ENCODE measurements at regions not wholly inside any gene's neighbourhood (a gene's known extent, or its start where the extent isn't known, plus 50 kb on each side); places are given as distances from the start of the nearest gene placed in this dataset.
"Not testable (repeated sequence)": the region's sequence is repeated elsewhere in the genome, so short reads cannot be mapped to it uniquely, and the experiment has no call there.

DNA sequence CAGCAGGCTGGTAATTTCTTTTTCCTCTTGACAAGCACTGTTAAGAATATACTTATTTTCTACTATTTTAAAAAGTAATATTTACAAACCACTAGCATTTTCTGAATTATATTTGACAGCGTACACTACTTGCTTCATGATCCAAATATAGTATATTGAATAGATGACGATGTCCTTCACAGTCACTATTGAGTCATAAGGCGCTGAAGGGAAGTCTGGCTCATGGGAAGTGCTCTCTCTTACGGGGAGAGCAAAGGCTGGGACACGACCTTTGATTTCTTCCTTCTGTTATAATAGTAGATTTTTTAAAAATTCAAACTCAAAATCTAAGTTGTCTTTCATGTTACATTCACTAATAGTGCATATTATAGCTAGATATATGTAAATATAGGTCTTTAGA lies 357.1 kb downstream of the SOCS6 start:
- DNase-seq, result no peak

DNA sequence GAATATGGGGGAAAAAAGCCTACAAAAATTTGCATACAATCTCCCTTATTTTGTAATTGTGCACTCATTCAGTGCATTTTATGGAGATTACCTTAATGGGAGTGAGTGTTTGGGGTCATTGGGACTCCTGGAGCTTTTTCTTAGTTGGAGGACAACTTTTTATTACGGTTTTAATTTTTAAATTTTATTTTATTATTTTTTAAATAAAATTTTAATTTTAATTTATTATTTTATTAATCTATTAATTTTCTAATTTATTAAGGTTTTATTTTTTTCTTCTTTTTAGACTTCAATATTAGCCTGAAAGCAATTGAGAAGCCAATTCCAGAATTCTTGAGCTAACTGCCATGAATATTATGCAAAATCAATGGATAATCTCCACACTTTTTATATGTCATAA lies 355.0 kb downstream of the SOCS6 start:
- DNase-seq, result no peak

DNA sequence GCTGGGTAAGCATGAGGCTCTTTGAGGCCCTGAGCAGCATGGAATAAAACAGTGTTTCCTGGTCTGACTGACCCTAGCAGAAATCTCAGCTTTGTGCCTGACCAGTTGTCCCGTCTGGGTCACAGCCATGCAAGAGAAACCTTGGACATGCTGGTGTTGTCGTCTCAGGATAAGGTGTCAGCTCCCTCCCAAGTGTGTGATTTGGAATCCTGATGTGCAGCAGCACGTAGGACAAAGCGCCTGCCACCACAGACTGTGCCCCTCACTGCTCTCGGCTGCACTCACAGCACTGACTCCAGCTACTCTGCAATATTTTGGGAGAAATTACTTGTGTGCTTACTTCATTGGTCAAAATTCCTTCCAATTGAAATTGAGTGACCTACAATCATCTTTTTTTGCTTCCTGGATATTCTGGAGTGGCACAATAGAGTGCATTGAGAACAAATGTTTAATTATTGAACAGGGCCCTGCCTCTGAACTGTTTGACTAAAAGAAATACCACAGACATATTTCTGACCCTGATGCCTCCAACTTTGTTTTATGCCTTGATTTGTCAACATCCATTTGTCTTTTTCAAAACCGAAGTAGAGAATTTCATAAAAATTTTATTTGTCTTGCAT lies 352.4 kb downstream of the SOCS6 start:
- DNase-seq, result no peak

DNA sequence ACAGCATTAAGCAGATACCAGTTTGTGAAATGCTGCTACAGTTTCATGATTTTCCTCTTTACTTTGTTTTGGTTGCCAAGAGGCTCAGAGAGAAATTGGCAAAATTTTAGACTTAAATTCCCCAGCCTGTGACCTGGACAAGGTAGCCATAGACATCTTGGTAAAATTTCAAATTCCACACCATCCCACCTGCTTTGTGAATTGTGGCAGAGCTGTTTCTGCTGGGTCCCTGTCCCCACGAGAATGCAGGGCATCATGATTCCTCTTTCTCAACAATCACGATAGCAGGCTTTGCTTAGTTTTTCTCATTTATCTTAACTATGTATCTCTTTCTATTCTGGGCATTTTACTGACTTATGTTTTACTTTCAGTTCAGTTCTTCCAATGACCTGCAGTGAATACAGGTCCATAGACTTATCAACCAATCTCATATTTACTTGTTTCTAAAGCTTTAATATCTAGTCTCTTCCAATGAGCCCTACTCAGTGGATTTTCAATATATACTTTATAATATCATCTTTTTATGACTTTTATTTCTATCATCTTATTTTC lies 351.6 kb downstream of the SOCS6 start:
- DNase-seq, result no peak

DNA sequence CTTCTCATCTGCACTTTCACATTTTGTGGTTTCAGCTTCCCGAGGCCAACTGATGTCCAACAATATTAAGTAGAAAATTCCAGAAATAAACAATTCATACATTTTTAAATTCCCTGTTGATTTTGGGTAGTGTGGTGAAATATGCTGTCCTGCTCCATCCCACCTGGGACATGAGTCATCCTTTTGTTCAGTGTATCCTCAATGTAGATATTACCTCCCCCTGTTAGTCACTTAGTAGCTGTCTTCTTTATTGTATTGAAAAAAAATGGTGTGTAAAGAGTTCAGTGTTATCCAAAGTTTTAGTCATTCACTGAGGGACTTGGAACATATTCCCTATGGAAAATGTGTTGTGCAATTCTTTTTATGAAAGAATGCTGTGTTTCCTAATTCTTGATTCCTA lies 348.1 kb downstream of the SOCS6 start:
- DNase-seq, result no peak

DNA sequence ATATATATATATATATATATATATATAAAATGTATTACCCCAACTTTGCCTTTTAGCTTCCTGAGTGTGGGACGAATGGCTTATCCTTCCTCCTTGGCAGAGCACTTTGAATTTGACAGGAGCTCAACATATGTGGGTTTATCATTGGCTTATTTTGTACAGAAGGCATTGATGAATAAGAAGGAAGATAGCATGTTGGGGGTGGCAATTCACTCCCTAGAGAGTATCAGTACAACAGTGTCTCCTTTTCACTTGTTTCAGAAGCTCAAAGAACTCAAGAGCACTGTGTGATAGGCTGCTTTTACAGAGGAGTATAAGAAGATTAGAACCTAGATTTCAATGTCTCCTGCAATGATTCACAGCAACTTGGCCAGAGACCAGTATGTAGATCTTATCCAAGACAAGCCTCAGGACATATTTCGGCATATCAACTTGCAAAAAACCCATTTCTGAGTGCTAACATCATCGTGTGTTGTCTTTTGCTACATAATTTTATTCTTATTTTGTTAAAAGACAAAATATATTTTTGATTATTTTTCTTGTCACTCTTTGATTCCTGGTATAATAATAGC lies 345.8 kb downstream of the SOCS6 start:
- DNase-seq, result no peak

DNA sequence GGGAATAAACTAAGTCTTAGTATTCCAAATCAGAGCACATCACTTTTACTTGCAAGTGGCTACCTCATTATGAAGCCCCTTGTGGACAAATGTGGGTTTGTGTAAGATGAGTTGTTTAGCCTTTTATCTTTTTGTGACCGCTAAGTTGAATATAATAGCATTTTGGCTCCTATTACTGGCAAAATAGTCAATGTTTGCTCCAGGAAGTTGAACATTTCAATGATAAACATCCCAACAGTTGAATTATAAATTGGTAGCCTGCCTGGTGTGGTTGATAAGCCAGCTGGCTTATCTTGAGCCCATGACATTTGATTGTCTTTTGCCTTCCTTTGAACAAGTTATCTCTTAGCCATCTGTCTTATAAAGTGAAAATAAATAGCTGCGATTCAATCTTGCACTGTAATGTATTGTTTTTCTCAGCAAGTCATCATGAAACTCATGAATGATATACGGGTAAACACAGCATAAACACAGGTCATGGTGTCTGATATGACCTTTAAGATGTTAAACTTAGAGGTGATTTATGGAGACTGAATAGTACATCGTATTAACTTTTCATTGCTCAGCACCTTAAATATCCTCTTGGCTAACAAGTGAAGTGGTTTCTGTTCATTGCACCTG lies 338.4 kb downstream of the SOCS6 start:
- DNase-seq, result no peak

DNA sequence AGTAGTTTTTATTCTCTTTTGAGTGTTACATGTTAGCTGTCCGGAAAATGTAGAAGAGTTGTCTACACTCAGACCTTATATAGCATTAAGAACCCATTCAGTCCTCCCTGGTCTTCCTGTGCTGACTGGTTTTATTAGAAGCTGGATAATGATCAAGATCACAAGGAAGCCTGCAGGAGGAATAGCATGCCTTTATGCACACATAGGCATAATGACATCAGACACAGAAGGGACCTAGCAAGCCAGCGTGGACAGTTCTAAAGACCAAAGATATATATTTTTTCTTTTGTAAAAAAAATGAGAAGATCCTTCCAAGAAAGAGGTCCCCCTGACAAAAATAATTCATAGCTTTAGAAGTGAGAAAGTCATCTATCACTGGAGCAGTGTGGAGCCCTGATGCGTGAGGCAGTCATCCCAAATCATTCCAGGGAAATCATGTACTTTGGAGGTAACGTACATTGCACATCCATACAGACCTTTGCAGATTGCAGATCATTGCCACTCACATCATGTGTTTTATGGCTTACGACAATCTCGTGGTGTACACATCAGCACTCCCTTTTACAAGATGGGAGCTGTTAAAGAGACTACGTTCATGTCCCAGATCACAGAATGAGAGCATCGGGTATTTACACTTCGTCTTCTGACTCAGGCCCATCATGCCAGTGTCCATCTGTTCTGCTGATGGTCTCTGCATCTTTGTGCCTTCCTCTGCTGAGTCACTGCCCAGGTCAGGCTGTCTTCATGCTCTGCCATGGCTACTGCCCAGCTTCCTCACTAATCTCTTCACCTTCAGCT lies 334.0 kb downstream of the SOCS6 start:
- DNase-seq, result no peak

DNA sequence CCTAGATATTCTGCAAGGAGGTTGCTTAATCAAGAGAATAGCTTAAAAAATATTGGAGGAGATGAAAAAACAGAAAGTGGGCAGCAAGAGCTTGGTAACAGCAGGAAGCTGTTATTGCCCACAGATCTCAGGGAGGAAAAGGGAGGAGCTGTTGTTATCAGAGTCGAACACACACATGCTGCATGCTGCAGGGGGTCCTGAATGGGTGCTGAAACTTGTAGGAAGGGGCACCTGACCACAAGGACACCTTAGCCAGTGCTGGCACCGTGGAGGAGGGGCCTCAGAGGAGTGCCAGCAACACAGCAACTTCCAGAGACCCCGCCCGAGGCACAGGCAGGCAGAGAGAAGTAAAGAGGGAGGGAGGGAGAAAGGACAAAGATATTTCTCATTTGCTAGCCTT lies 332.9 kb downstream of the SOCS6 start:
- no peak for DNase-seq

DNA sequence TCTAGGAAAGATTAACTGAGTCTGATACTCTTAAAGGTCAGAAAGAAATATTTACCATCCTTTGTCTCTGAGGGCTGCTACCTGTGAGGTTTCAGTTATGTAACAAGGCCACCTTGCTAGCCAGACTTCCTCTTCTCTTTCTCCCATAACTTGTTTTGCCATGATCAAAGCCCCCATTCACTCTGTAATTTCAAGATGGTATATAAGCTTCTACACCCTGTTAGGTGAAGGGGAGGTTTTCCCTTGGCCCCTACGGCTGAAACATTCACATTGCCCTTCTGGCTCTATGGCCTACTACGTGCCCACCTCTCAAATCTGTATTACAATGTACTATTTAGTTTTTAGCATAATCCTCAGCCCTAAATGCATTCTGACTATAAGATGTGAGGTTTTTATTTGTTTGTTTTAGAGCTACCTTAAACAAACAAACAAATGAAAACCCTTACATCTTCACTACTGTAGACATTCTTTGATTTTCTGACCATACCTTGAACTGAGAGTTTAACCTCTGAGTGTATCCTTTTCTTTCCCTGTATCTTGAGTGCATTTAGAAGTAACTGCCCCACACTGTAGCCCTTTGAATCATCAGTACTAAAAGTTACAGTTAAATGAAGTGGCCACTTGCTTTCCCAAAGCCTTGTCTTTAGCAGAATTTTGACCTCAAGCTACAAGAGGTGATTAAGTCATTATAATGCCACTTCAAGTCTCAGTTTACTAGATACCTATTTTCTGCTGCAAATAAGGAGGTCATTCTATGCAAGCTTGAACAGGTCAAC lies 332.2 kb downstream of the SOCS6 start:
- DNase-seq, result no peak

DNA sequence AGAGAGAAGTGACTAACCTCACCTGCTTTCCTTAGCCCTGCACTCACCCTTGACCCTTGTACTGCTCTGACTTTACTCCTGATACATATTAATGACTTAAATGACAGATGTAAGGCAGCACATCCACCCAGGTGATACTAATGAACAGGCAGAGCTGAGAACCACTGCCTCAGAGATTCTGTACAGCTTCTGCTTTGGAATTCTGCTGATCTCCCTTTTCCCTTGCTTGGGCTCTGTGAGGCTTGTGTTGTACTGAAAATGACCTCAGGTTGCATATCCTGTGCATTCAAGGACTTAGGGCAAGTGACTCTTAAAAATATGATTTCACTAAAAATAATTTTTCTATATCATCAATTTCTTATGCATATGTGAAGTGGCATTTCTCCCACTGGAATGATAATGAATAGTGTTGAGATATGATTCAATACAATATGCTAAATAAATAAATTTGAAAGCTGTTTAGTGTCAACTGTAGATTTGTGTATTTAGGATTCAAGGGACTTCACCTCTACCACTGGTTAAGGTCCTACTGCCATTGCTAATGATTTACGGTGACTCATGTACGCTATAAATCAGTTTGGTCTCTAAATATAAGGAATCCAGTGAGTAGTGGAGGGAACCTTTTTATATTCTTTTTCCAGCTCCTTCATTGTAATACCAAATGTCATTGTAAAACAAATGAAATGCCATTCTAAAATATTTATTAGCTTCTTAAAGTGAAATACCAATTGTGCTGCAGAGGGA lies 328.3 kb downstream of the SOCS6 start:
- DNase-seq, result no peak

DNA sequence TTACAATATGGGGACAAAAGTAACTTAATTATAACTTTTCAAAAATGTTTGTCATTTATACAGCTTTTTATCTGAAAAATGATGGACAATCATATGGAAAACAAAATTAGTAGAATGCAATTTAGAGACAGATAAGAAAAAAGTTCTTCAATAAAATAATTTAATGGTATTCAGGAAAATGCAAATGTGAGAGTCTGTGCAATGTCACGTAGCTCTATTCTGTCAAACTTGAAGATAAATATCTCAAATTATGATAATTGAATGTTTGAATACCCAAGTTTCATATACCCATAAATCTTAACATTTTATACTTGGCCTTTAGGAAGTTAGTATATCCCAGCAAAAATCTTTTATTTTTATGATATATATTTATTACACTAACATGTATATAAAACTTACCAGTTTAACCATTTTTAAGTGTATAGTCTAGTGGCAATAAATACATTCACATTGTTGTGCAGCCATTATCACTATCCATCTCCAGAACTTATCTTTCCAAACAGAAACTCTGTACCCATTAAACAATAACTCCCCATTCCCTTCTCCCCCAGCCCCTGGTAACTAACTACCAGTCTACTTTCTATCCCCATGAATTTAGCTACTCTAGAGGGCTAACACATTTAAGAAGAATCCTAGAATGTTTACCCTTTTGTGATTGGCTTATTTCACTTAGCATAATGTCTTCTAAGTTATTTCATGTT lies 311.5 kb downstream of the SOCS6 start:
- no peak for DNase-seq

DNA sequence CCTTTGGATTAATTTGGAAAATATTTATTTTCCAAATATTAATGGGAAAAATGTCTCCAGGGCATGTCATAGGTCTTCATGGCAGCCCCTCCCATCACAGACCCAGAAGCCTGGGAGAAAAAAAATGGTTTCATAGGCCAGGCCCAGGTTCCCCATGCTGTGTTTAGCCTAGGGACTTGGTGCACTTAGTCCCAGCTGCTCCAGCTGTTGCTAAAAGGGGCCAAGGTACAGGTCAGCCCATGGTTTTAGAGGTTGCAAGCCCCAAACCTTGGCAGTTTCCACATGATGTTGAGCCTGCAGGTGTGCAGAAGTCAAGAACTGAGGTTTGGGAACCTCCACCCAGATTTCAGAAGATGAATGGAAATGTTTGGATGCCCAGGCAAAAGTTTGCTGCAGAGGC lies 309.6 kb downstream of the SOCS6 start:
- no peak for DNase-seq

DNA sequence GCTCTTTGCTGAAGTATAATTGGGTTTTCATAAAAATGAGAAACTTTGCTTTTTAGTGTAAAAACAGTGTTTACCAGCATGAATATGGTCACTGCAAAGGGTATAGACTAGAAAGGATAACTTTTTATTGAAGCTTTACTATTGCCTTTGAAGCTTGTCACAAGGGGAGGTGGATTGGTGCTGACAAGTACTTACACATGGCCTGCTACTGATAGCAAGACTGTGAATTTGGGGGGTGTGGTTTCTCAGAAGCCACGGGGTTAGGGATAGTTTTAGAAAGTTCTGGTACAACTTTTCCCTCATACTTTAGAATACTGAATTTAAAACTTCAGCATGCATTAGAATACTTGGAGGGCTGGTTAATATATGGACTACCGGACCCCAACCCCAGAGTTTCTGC lies 294.1 kb downstream of the SOCS6 start:
- no peak for DNase-seq

DNA sequence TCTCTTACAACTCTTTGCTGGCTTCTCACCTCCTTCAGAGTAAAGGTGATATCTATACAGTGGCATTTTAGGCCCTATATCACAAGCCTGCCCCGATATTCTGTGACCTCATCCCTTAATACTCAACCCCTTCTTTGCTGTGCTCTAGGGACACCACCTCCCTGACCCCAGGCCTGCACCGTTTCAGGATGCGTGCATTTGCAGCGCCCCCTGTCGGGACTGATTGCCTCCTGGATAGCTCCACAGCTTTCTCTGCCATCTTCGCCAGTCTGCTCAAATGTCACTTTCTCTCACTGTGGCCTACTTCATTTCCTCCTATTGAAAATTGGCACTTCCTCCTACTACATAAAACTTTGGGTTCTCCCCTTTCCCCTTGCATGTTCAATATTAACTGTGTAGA lies 289.6 kb downstream of the SOCS6 start:
- no peak for DNase-seq

DNA sequence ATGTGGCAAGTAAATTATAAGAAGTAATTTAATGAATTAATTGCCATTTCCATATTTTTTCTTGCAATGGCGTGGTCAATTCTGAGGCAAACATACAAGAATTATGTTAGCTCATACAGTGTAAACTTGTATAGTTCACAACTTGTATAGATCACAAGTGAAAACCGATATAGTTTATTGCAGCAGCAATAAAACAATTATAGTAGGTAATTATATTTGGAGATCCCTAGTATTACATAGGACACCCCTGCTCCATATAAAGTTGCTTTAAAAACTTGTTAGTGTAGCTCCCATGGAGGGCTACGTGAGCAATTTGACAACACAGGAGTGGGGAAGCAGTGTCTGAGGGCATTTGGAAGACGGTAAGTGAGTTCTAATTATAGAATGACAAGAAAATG lies 288.2 kb downstream of the SOCS6 start:
- no peak for DNase-seq

DNA sequence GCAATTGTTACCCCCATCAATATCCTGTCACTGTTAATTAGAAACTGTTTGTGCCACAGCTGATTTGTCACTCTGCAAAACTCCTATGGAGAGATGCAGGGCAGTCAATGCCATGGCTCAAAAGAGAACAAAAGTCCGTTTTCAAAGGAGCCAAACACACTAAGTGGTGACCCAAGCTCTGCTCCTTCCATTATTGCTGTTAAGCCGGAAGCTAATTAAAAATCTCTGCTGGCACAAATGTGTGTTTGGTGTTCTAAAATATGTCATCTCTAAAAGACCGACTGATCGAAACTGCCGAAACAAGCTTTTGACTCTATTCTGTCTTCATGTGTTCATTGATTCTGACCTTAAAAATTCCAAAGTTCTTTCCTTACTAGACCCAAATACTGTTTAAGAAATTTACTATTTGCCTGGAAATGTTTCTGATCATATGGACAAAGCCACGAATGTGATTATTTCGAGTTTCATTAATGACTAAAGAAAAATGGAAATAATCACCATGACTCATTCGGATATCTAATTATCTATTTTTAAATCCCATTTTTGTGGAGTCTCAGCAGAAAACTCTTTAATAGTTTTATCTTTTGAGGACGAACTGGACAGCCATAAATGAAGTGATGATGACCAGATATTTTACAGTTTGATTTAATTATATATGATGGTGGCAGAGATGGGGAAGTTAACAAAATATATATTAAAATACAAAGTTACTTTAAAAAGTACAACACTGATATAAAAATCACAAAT lies 287.6 kb downstream of the SOCS6 start:
- no peak for DNase-seq

DNA sequence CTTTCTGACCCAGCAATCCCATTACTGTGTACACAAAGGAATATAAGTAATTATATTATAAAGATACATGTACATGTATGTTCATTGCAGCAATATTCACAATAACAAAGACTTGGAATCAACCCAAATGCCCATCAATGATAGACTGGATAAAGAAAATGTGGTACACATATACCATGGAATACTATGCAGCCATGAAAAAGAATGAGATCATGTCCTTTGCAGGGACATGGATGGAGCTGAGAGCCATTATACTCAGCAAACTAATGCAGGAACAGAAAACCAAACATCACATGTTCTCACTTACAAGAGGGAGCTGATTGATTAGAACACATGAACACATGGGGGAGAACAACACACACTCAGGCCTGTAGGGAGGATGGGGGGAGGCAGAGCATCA lies 286.1 kb downstream of the SOCS6 start:
- DNase-seq, result not testable (repeated sequence)

DNA sequence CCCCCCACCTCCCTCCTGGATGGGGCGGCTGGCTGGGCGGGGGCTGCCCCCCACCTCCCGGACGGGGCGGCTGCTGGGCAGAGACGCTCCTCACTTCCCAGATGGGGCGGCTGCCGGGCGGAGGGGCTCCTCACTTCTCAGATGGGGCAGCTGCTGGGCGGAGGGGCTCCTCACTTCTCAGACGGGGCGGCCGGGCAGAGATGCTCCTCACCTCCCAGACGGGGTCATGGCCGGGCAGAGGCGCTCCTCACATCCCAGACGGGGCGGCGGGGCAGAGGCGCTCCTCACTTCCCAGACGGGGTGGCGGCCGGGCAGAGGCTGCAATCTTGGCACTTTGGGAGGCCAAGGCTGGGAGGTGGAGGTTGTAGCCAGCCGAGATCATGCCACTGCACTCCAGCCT lies 280.8 kb downstream of the SOCS6 start:
- DNase-seq, result not testable (repeated sequence)

DNA sequence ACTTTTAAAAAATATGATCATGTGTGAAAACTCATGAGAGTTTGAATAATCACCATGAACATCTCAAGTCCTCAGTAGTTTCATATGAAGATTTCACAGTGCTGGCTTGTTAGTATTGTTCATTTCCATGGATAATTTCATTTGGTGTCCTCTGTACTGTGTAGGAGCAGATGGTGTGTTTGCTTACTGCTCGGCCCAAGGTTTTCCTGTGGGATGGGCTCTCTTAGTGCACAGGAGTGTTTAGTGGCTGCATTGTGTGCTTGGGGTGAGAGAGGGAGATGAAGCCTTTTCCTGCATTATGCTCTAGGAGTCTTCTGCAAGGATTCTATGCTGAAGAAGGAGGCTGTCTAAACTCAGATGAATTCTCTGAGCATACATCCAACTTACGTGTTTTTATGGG lies 270.6 kb downstream of the SOCS6 start:
- no peak for DNase-seq
